HEK293T (cell line): ENCODE measurements at regions not wholly inside any gene's neighbourhood (a gene's known extent, or its start where the extent isn't known, plus 50 kb on each side); places are given as distances from the start of the nearest gene placed in this dataset.

Source experiments
- FOXA1 ChIP-seq: fragments of 450-650 bp; IDR thresholded peaks from 2 replicates; pipeline ENCODE4 v1.6.1; 2016; ENCODE audit warnings: mild to moderate bottlenecking
- PKNOX1 ChIP-seq: fragments of 450-650 bp; IDR thresholded peaks from 2 replicates; pipeline ENCODE4 v1.6.1; 2016

DNA sequence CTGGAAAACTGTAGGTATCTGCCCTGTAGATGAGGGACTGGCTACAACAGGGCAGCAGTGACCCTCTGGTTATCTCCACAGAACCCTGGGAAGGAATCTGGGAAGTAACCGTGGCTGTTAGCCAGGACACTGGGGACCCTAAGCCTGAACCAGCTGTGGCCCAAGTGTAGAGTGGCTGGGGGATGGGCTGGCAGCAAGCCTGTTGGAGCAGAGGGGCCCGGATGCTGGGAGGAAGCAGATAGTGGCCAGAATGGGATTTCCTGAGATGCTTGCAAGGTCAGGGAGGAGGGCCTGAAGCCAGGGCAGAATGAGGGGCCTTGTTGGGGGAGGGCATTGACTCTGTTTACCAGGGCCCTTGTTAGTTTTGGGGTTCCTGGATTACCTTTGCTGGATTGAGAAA lies 161.0 kb upstream of the EOLA2 start:
- TF ChIP-seq FOXA1 (no peak), PKNOX1 (no peak)
